ENCODE measurements at regions not wholly inside any gene's neighbourhood (a gene's known extent, or its start where the extent isn't known, plus 50 kb on each side); places are given as distances from the start of the nearest gene placed in this dataset.
A peak's percentile ranks its signal among the peaks of the same experiment; 100 is the strongest.

DNA sequence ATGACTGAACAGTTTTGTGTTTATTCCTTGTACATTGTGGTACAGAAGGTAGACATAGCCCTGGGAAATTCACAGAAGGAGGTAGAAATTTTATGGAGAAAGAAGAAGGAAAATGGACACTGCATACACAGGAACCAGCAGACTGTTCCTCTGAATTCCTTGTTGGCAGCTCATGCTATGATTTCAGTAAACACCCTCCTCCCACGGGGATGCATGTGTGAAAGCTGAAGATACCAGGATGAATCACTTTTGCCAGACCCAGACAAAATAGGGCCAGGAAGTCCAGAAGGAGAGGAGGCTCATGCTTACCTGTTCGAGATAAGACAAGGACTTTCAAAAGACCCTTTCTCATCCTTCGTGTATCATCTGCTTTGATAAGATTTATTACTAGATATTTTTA lies 110.3 kb upstream of the GGTLC1 start:
- Histone ChIP-seq H3K9me3 (ENCODE audit: low read depth) (no peaks in the 10 kb centered on the region), H3K4me3 (no peak overlapping the region), H3K4me1 (ENCODE audit: low read depth) (peaks cover 10% of the 10 kb centered on the region), H3K36me3 (no peaks in the 10 kb centered on the region), H3K27me3 (no peaks in the 10 kb centered on the region), H3K27ac (no peak overlapping the region)
- peak in 1 of 2 donors; percentile 72 for DNase-seq (ENCODE audit: low read depth in 1 of 2, low spot score in 1 of 2)
- TF ChIP-seq, protein P1, sequence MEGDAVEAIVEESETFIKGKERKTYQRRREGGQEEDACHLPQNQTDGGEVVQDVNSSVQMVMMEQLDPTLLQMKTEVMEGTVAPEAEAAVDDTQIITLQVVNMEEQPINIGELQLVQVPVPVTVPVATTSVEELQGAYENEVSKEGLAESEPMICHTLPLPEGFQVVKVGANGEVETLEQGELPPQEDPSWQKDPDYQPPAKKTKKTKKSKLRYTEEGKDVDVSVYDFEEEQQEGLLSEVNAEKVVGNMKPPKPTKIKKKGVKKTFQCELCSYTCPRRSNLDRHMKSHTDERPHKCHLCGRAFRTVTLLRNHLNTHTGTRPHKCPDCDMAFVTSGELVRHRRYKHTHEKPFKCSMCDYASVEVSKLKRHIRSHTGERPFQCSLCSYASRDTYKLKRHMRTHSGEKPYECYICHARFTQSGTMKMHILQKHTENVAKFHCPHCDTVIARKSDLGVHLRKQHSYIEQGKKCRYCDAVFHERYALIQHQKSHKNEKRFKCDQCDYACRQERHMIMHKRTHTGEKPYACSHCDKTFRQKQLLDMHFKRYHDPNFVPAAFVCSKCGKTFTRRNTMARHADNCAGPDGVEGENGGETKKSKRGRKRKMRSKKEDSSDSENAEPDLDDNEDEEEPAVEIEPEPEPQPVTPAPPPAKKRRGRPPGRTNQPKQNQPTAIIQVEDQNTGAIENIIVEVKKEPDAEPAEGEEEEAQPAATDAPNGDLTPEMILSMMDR (IDR thresholded peaks at IDR 0.05; ENCODE audit: low read depth, low read length): no peak

DNA sequence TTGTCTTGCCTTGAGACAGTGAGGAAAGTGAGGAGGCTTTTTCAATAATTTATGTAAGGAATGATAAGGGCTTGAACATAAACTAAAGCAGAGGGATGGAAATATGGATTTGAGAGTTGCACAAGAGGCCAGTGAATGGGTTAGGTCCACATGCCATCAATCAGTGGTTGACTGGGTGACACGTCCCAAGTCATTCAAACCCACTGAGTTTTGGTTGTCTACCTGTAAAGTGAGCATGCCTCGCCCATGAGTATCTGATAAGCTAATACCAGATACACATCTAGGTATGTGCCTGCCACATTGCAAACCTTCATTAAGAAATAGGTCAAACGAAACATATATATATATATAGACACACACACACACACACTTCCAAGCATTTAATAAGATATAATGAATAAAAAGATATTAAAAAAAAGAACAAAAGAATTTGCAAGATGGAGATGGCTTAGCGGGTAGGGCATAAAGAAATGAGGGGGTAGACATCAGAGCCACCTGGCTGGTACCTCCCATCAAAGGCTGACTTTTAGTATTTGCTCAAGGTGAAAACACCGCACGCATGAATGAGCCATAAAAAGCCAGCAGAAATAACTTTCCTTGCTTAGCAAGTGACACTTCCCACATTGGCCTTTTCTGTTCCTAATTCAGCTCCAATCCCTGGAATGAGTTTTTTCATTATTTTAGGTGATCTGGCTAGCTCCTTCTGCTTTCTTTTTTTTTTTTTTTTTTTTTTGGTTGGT lies 109.1 kb upstream of the GGTLC1 start:
- Histone ChIP-seq H3K4me3 (no peak overlapping the region), H3K27ac (no peak overlapping the region), H3K4me1 (ENCODE audit: low read depth) (peaks cover 10% of the 10 kb centered on the region), H3K27me3 (no peaks in the 10 kb centered on the region), H3K9me3 (ENCODE audit: low read depth) (no peaks in the 10 kb centered on the region), H3K36me3 (no peaks in the 10 kb centered on the region)
- TF ChIP-seq, protein P1 (IDR thresholded peaks at IDR 0.05; ENCODE audit: low read depth, low read length): no peak
- no peak for DNase-seq (ENCODE audit: low read depth in 1 of 2, low spot score in 1 of 2)

DNA sequence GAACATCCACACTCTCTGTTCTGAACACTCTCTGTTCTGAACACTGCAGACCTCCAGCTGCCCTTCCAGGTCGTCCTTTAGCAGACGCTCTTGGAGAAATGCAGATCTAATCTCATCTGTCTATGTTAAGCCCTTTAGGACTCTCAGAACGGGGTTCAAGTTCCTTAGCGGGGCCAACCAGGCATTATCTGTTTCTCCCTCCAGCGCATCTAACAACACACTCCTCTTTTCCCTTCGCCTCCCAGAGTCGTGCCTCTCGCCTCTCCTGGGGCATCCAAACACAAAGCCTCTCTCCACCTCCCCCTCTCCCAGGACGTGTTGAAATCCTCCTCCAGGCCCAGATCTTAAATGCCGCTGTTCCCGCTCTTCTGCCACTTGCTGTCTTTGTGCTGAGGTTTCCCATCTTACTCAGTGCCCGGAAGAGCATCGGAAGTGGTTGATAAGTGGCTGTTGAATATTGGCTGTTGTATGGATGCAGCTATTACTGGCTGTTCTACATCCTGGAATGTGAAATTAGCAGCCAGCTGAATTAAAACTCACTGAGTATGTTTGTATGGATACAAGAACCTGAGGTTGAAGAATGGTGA lies 108.4 kb upstream of the GGTLC1 start:
- DNase-seq (ENCODE audit: low read depth in 1 of 2, low spot score in 1 of 2): peak; percentile 52 to 69

DNA sequence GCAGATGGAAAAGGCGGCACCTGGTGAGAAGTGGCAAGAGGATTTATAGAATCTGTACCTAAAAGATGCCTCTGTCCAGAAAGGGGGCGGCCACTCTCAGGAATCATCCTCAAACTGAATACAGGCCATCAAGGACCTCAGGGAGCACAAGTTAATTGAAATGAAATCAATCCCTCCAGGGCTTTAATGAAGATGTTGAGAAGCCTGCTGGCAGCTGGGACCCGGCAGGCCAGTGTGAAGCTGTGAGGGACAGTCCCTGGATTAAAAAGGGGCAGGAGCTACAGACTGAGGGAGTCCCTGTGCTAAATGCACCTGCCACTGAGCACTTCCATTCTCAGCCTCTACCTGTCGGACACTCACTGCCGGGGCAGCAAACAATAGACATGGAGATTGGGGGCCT lies 107.7 kb upstream of the GGTLC1 start:
- no peaks in the 10 kb centered on the region for H3K36me3 ChIP-seq
- H3K9me3 ChIP-seq (ENCODE audit: low read depth): no peaks in the 10 kb centered on the region
- no peak overlapping the region for H3K27ac ChIP-seq
- H3K27me3 ChIP-seq: no peaks in the 10 kb centered on the region
- TF ChIP-seq, protein P1 (IDR thresholded peaks at IDR 0.05; ENCODE audit: low read depth, low read length): no peak
- no peak for DNase-seq (ENCODE audit: low read depth in 1 of 2, low spot score in 1 of 2)
- H3K4me1 ChIP-seq (ENCODE audit: low read depth): peaks cover 10% of the 10 kb centered on the region
- H3K4me3 ChIP-seq: no peak overlapping the region

More for the DNA sequence above, 108.4 kb upstream of the GGTLC1 start:
- Histone ChIP-seq H3K36me3 (no peaks in the 10 kb centered on the region), H3K27ac (no peak overlapping the region), H3K4me1 (ENCODE audit: low read depth) (peaks cover 10% of the 10 kb centered on the region), H3K4me3 (no peak overlapping the region), H3K27me3 (no peaks in the 10 kb centered on the region), H3K9me3 (ENCODE audit: low read depth) (no peaks in the 10 kb centered on the region)
- TF ChIP-seq, protein P1 (IDR thresholded peaks at IDR 0.05; ENCODE audit: low read depth, low read length): no peak

DNA sequence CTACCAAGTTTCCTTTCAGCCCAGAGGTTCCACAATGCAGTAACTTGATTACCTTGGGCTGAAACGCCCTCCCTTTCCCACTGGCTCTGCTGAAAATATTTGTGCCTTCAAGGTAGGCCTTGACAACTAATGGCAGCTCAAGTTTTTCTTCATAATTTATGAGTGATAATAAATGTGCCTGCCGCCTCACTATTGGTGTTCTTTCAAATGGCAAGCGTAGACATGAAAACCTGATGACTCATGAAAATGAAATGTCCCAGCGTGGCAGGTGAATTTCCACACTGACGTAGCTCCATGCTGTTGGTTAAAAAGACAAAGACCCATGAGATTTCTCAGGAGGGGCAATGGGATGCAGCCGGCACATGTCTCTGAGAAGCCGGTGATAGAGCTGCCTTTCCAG lies 107.2 kb upstream of the GGTLC1 start:
- peaks cover 10% of the 10 kb centered on the region for H3K4me1 ChIP-seq (ENCODE audit: low read depth)
- no peak overlapping the region for H3K4me3 ChIP-seq
- H3K9me3 ChIP-seq (ENCODE audit: low read depth): no peaks in the 10 kb centered on the region
- no peak for DNase-seq (ENCODE audit: low read depth in 1 of 2, low spot score in 1 of 2)
- no peak overlapping the region for H3K27ac ChIP-seq
- no peaks in the 10 kb centered on the region for H3K36me3 ChIP-seq
- TF ChIP-seq, protein P1 (IDR thresholded peaks at IDR 0.05; ENCODE audit: low read depth, low read length): no peak
- H3K27me3 ChIP-seq: no peaks in the 10 kb centered on the region

Measured in cardiac muscle cell (in vitro differentiated cells and primary cell).